HG02870 (cell line): ENCODE measurements at regions not wholly inside any gene's neighbourhood (a gene's known extent, or its start where the extent isn't known, plus 50 kb on each side); places are given as distances from the start of the nearest gene placed in this dataset.

Experiments
- ATAC-seq: cut with Tn5 transposase; IDR thresholded peaks from one replicate; pipeline ENCODE4 v1.9.1; 2021; ENCODE audit warnings: mild to moderate bottlenecking, moderate library complexity; ENCODE audit not compliant: unreplicated experiment

DNA sequence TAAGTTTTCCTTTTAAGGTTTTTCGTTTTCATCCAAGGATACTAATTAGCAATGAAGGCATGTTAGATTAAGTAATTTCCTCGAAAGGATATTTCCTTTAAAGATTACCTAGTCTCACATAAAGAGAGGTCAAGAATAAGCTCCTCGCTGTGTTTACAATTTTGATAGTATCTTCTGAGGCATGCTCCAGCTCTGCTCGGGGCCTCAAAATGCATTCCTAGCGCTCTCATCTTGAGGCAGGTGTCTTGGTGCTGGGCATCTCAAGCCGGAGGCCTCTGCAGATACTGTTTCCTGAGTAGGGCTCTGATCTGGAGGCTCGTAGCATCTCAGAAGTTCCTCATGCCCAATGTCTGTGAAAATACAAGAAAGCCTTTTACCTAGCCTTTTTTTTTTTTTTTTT is 128.6 kb upstream of the SNX19 start:
- ATAC-seq: no peak

DNA sequence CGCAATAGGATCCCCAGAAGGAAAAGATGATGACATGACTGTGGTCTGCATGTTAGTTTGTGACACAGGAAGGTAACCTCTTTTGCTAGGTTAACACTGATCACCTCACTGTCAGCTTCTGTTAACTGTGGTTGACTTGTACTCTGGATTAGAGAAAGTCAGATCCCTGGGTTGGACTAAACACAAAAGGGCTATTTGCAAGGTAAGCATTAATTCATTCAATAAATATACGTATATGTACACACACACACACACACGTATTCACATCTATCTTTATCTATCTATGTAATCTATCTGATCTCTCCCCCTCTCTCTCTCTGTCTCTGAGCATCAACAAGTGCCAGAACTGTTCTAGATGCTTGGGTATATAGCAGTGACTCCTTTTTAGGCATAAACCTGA is 136.1 kb upstream of the SNX19 start:
- no peak for ATAC-seq

DNA sequence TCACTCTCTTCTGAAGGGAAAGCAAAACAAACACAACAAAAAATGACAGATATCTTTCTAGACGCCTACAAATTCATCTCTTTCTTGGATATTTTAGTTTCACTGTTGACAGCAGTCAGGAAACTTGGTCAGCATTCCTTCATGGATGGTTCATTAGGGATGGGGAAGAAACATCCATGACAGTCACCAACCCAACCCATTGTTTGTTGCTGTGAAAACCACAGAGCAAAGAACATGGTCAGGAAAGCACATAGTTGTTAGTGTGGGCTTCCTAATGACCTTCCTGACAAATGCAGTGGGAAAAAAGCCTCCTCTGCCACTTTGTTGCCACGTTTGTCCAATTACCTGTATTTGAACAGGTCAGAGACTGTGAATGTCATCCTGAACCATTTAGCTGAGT is 139.8 kb upstream of the SNX19 start:
- ATAC-seq: no peak

DNA sequence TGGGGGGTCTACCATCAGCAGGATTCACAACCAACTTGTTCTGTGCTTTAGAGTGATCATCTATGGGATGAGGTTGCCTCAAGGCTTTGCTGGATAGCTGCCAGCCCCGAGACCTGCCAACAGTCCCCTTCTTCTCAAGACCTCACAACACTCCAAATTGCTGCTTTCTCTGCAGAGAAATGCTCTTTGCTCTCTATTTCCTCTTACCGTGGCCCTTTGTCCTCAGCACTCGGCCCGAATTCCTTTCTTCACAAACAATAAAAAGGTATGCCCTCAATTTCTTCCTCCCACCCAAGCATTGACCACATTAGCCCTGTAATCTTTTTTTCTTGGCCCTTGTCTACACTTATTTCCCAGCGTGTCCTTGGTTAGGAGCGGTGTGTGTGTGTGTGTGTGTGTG is 147.4 kb upstream of the SNX19 start:
- ATAC-seq: no peak

DNA sequence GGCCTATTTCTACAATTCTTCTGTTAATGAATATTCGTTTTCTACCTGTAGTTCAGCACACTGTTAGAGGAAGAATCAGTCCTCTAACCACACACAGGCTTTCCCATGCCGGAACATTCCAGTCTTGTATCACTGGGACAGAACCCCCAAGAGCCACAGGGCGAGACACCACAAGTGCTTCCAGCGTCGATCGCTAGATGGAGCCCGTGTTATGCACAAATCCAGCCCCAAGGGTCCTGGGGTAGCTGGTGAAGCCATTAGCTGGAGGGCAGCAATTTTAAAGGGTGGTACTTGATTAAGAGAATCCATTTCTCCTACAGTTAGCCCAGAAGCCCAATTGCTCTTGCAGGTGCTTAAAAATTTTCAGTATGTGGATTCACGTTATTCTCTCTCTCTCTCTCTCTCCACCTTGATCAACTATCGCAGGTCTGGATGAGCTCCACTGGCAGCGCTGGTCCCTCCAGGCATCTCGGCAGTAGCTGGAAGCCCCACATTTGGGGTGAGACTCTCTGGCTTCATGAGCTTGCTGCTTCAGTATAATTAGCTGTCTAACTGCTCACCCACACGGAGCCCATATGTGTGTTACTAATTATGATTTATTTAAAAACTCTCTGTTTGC is 148.2 kb upstream of the SNX19 start:
- ATAC-seq: no peak

DNA sequence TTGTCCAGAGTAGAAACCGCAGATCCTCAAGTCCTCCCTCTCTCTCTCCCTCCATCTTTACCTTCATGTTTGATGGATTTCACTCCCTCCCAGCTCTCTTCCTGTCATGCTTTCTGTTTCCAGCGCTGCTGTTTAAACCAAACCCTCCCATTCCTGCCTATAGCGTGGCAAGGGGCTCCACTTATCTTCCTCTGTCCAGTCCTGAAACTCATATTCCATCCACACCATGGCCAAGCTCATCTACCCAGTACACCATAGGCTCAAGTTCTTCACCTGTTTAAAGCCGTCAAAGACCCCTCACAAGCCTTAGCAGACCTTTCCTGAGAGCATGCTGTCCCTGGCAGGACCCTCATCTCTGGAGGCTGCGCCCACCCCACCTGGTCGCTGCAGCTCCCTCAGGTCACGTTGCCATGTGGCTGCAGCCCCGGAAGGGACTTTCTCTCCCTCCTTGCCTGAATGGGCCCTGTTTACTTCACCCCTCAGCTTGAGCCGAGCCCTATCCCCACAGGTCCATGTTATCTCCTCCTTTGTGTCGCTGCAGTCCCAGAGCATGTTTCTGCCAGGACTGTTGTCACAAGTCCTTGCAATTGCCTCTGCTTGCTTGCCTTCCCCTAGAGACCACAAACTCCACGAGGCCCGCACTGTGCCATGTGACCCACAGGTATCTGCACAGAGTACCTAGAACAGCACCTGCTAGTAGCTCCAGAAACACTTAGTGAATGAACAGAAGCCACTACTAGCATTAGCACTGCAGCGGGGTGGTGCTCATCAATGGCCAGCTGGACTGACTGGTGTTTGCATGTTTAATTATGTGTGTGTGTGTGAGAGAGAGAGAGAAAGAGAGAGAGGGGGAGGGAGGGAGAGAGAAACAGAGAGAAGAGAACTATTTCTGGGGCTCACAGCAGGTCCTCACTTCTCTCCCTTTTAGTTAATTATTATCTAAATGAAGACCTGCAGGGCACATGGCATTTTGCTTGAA is 149.4 kb upstream of the SNX19 start:
- ATAC-seq: no peak

DNA sequence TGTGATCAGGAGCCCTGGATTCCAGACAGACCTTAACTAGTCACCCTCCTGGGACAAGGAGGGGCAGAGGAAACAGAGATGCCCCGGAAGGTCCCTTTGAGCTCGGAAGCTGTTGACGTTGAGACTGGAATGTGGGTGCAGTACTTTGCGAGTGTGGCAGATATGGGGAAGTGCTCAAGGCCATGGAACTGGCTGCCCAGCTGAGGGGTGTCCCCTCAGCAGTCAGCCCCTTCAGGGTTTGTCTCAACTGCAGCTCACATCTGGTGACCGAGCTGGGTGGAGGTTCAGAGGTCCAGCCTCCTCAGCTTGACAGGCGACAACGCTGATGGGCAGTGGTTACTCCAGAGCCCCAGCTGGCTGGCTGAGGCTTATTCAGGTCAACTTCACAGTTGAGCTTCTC is 150.3 kb upstream of the SNX19 start:
- ATAC-seq: no peak

DNA sequence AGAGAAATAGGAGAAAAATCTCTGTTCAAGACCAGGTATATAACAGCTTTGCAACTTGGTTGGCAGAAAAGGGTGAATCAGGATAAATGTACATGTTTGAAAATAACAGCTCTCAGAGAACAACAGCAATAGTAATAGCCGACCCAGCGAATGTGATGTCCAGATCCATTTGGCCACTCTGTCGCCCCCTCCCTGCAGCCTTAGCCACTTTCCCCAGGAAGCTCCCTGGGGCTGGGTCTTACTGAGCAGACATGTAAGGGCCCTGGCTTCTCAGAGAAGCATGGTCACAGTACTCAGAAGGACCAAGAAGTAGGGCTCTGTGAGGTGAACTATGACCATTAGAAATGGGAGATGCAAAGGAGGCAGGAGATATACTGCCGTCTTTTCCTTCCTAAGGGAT is 154.1 kb upstream of the SNX19 start:
- ATAC-seq: no peak

DNA sequence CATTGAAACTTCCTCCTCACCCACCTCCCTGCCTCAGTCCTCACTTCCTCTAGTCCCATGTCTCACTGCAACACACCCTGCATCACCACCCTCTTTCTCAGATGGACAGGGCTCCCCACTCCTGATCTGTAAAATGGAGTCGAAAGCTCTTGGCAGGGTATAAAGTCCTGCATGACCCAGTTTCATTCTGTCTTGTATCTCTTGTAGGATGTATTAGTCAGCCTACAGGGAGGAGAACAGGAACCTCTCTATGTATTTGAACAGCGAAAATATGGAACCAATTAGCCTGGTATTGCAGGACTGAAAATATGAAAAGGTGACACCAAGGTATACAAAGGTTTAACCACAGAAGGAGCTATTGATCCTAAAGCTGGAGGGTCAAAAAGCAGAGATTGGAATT is 156.9 kb upstream of the SNX19 start:
- no peak for ATAC-seq

DNA sequence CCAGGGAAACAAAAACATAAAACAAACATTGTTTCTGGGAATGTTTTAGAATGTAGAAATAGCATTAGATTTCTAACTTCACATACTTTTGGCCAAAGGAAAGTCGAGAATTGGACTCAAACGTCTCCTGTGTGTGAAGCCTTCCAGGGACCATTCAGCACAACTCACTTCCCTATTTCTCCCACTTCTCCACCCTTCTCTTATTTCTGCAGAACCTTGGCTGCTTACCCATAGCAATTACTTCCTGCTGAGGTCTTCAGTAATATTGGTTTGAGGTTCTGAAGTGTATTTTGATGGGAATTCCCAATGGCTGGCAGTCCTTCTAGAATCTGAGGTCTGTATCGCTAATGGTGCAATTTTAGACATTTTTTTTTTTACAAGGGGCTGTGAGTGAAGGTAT is 158.3 kb upstream of the SNX19 start:
- ATAC-seq: no peak

DNA sequence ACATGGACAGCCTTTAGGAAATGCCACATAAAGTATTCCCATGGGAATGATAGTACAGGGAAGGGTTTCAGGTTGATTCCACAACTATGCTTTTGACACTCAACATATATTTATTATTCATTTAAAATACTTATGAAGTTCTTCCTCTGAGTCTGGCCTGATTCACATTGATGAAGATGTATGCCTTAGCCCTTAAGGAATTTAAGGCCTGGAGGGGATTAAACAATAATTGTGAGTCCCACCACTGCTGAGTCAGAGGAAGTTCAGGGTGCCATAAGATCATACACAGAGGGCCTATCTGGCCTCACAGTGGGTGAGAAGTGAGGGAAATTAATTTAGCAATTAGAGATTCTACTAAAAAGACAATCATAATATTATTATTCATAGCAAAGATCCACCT is 161.1 kb upstream of the SNX19 start:
- no peak for ATAC-seq

DNA sequence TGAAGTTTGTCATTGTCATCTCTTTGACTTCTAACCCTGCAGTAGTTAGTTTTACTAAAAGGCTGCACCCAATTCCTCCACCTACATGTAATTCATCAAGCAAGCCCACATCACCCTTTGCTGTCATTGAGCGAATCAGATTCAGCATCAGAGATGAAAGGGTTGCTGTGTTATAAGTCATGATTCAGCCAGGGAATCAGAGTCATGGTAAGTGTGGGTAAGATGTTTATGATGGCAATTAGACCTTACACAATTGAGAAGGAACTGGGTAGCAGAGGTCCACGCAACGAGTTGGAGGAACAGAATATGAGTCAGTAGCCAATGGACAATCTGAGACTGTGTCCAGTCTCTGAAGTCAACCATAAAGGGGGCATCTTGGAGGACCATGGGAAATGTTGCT is 162.8 kb upstream of the SNX19 start:
- ATAC-seq: no peak

DNA sequence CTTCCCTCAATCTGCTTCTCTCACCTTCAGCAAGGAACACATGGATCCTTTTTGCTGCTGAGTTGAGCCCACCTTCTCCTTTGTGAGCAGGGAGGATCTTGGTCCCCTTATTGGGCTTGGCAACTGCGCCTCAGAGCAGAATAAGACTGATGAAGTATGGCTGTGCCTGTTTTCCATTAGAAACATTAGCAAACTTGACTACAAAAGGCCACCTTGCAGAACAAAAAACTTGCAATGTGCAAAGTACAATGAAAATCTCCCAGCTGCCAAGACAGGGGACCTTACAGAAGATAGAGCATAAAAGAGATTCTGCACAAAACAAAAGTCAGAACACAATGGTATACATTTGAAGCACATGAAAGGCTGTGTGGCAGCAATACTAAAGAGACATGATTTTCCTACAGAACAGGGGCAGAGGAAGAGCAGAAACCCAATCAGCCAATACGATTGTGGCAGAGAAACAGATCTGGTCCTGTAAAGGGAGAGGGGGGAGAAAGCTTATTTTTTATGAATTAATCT is 173.5 kb upstream of the SNX19 start:
- no peak for ATAC-seq

DNA sequence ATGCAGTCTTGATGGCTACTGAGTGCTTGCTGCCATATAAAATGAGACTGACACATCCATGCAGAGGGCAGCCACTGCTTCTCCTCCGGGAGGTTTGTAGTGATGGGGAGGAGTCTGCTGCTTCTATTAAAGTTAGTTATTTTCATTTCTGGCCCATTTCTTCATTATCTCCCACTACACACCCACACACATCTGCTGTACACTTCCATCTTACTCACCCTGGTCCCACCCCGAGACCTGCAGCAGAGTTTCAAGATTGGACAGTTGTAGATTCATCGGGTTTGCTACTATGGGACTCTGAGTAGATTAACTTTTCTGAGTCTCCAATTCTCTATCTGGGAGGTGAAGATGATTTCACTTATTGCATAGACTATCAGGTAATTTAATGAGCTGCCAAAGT is 176.2 kb upstream of the SNX19 start:
- ATAC-seq: no peak

DNA sequence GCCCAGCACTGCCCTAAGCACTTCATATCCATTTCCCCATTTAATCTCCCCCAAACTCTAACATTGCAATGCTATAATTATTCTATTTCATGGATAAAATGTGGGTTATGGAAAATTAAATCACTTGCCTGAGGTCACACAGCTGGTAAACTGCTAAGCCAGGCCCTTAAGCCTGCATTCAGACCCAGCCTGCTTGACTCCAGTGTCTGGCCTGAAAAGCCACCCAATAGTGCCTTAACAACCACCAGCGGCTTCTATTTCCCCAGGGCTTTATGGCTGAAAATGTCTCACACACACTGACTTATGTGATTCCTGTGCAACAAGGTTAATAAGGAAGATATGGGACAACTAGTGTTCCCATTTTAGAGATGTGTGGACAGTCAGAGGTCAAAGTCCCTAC is 178.5 kb upstream of the SNX19 start:
- ATAC-seq: no peak

DNA sequence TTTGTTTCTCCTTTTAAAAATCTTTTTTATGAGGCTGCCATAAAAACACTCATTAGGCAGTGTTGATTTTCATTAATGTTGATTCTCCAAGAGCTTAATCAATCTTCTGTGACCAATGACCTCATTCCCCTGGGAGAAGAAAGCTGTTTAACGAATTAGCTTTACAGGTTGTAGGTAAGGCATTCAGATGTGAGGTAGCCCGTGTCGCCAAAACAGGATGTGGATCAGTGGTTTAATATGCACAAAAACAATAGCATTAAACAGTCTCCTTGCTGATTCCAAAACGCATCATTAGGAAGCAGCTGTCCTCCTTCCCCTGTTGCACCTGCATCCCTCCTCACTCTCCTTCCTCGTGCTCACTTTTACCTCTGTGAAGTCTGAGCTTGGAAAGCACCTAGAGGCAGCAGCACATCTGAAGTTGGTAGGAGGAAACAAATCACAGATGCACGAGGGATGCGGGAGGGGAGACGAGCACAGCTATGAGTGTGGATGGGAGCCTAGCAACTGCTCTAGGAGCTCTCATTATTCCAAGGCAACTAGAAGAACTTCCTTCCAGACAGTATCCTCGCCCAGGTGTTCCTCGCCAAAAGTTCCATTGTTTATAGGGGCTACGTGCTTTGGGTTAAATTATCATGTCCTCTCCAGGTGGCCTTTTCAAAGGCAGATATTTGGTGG is 179.4 kb upstream of the SNX19 start:
- no peak for ATAC-seq

DNA sequence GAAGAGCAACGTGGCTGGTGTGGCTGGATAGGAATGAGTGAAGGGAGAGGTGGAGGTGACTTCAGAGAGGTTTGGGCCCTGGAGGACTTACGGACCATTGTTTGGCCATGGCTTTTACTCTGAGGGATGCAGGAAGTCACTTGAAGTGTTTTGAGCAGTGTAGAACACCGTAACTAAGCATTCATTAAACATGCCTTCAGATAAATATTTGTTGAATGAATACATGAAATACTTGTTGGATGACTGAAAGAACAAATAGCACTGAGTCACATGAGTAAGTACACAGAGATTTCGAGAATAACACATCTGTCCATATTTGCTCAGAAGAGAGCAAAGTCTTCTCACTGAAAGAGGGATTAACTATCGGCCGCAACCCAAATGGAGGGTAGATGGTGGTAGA is 182.7 kb upstream of the SNX19 start:
- ATAC-seq: no peak

DNA sequence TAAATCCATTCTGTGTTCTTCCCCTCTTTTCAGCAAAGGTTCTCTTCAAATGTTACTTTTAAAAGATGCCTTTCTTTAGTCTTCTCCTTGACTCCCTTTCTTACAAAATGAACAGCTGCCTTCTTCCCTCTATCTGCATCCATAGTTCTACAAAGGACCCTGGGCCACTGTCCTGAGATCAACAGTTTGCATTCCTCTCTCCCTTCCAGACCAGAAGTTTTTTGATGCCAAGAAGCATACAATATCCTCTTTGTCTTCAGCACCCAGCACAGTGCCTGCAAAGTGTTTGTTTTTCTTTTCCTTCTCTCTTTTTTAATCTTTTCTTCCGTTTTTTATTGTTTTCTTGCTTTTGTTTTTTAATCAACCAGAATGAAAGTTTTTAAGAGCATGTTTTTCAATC is 183.5 kb upstream of the SNX19 start:
- ATAC-seq: no peak

DNA sequence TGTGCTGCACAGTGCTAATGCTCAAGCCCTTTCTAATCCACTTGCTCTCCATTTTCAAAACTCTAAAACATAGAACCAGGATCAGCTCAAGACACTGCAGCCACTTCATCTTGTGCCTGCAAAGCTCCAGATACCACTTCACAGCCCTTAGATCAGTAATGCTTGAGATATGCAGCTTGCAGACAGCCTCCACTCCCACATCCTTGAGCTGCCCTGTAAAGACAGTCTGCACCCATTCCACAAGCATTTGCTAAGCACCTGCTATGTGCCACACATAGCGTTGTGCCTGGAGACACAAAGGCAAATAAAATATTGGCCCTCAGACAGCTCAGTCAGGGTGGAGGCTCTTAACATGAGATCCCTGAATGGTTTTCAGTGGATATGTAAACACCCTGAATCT is 192.5 kb upstream of the SNX19 start:
- ATAC-seq: no peak

DNA sequence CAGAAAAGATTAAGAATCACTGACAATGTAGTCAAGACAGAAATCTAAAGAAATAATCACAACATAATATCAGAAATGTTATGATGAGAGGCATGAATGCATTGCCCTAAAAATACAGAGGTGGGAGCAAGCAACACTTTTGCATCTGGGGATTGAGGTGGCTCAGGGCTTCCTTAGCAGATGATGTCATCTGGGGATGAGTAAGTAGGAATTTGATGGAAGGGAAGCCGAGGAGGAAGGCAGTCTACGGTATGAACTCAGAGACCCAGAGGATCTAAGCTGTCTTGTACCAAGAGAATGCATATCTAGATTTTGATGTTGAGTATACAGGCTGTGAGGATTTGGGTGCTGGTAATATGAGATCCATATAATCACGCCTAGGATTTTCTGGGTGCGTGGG is 193.0 kb upstream of the SNX19 start:
- ATAC-seq: no peak

DNA sequence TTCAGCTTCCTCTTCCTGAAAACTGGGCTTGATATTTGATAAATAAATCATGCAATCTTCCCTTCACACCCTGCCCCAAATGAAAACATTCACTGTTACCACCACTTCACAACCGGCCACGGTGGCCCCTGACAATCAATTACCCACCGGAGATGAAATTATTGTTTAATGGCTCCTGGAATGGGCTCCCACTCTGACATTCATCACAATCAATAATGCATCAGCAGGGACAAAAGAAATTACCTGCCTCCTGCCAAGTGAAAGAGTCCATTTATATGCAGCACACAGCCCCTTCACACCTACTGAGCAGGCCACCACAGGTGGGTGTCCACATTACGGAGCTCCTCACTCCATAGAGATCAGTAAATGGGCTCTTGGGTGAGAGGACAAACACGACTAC is 193.5 kb upstream of the SNX19 start:
- ATAC-seq: no peak

DNA sequence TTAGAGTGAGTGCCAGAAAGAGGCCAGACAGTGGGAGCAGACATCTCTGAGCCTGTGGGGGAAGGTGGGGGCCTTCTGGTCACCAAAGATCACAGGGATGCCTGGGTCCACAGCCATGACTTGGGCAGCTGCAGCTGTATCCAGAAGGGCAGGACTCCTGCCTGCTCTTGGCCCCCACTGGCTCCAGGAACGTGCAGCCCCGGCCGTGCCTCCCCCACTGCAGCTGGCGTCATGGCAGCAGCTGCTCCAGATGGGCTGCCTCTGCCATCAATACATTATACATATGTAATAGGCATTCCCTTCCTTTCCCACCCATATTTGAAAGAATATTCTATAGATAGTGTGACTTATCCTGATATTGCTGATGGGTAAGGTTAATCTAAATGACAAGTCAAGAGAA is 195.5 kb upstream of the SNX19 start:
- ATAC-seq: no peak
